Suprapubic skin (tissue), 4 donors: ENCODE measurements at regions not wholly inside any gene's neighbourhood (a gene's known extent, or its start where the extent isn't known, plus 50 kb on each side); places are given as distances from the start of the nearest gene placed in this dataset.

Experiments
- DNase-seq, 2 donors: peaks; one replicate each; pipeline ENCODE4 v3.0.0-alpha.2; 2019; ENCODE audit warnings: low spot score in 2 of 2
- H3K27ac ChIP-seq: fragments of 200-600 bp; sonication (generic); one replicate; pipeline ENCODE4 v1.5.1; 2019
- H3K27me3 ChIP-seq: fragments of 200-600 bp; sonication (generic); one replicate; pipeline ENCODE4 v1.5.1; 2019
- H3K36me3 ChIP-seq: fragments of 200-600 bp; sonication (generic); one replicate; pipeline ENCODE4 v1.5.1; 2019
- H3K4me1 ChIP-seq: fragments of 200-600 bp; sonication (generic); one replicate; pipeline ENCODE4 v1.5.1; 2019
- H3K4me3 ChIP-seq: fragments of 200-600 bp; sonication (generic); one replicate; pipeline ENCODE4 v1.5.1; 2019; ENCODE audit warnings: mild to moderate bottlenecking
- H3K9me3 ChIP-seq: fragments of 200-600 bp; sonication (generic); one replicate; pipeline ENCODE4 v1.5.1; 2019
- CTCF ChIP-seq, 2 donors: fragments of 200-600 bp in 1 of 2; fragments of 450-650 bp in 1 of 2; sonication (generic) in 1 of 2; IDR thresholded peaks; one replicate each; pipeline ENCODE4 v1.5.1; 2016 to 2019; ENCODE audit warnings: antibody characterized with exemption in 2 of 2, mild to moderate bottlenecking in 1 of 2, moderate library complexity in 1 of 2
- EP300 ChIP-seq: sonication (generic); formaldehyde crosslinking; IDR thresholded peaks from one replicate; pipeline ENCODE4 v1.6.1; 2017; ENCODE audit warnings: antibody characterized with exemption
- POLR2A ChIP-seq, 2 donors: fragments of 450-650 bp; IDR thresholded peaks; one replicate each; pipeline ENCODE4 v1.6.1; 2017; ENCODE audit warnings: antibody characterized with exemption in 2 of 2, mild to moderate bottlenecking in 2 of 2, moderate library complexity in 2 of 2
- POLR2AphosphoS5 ChIP-seq, 3 donors: sonication (generic); formaldehyde crosslinking; IDR thresholded peaks; one replicate each; pipeline ENCODE4 v1.6.1; 2017; ENCODE audit warnings: antibody characterized with exemption in 3 of 3
- WGBS: methylation state at CpG from one replicate; pipeline ENCODE4 v1.1.5; 2018; 5-methylcytosine and 5-hydroxymethylcytosine counted together

DNA sequence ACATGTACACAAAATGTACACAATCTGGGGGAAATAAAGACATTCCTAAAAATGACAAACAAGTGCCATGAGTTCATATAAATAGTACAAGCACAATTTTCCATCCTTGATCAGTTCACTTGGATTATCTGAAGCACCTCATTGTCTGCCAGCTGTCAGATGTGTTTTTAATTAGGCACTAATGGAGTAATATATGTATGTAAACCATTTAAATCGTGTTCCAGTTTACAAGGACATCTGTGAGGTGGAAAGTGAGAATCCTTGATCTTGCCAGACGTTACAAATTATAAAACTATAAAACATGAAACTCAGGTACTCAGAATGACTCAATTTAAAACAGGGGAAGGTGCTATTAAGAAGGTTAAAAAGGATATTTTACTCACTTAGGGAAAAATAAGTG lies 1312.2 kb downstream of the PLA2G4A start:
- no peak for DNase-seq
- TF ChIP-seq EP300 = no peak
- no peak for TF ChIP-seq POLR2AphosphoS5 (IDR thresholded peaks at IDR 0.05)
- no peak for TF ChIP-seq POLR2A (IDR thresholded peaks at IDR 0.05)
- no peak for TF ChIP-seq CTCF (IDR thresholded peaks at IDR 0.05)
- WGBS = 36% methylated on average over 2 of the region's 2 CpGs
- no peaks in the 10 kb centered on the region for H3K27me3 ChIP-seq
- H3K27ac ChIP-seq = no peak overlapping the region
- no peaks in the 10 kb centered on the region for H3K36me3 ChIP-seq
- H3K4me1 ChIP-seq = no peaks in the 10 kb centered on the region
- no peaks in the 10 kb centered on the region for H3K9me3 ChIP-seq
- H3K4me3 ChIP-seq = no peak overlapping the region

GRCh38 chr1:188154196-188154595 lies 1325.4 kb downstream of the PLA2G4A start:
- no peak for DNase-seq
- no peak for TF ChIP-seq CTCF (IDR thresholded peaks at IDR 0.05)
- no peak for TF ChIP-seq POLR2A (IDR thresholded peaks at IDR 0.05)
- 91% methylated on average over 11 of the region's 11 CpGs for WGBS
- no peaks in the 10 kb centered on the region for H3K36me3 ChIP-seq
- no peaks in the 10 kb centered on the region for H3K4me1 ChIP-seq
- H3K4me3 ChIP-seq = no peak overlapping the region
- no peaks in the 10 kb centered on the region for H3K9me3 ChIP-seq
- no peak overlapping the region for H3K27ac ChIP-seq
- H3K27me3 ChIP-seq = no peaks in the 10 kb centered on the region

GRCh38 chr1:188154761-188155160 lies 1326.0 kb downstream of the PLA2G4A start:
- DNase-seq = no peak
- Histone ChIP-seq H3K9me3 (no peaks in the 10 kb centered on the region), H3K36me3 (no peaks in the 10 kb centered on the region), H3K4me3 (no peak overlapping the region), H3K4me1 (no peaks in the 10 kb centered on the region), H3K27me3 (no peaks in the 10 kb centered on the region), H3K27ac (no peak overlapping the region)
- 61% methylated on average over 3 of the region's 3 CpGs for WGBS
- no peak for TF ChIP-seq POLR2AphosphoS5 (IDR thresholded peaks at IDR 0.05)
- no peak for TF ChIP-seq CTCF (IDR thresholded peaks at IDR 0.05)
- no peak for TF ChIP-seq EP300
- TF ChIP-seq POLR2A (IDR thresholded peaks at IDR 0.05) = no peak

DNA sequence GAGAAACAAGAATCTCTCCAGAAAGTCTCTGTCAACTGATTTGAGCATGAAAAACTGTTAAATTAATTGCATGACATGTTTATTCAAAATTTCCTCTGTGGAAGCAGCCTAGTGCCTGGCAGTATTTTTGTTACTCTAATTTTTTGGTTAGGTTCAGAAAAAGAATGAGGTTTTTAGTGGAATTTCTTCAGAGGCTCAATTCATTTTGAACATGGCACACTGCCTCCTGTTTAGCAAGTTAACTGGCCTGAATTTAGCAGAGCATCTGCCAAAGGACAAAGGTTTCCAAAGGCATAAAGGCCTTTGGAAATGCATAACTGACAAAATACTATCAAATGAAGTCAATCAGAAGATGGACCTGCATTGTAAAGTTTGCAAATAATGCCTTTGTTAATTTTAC lies 1326.5 kb downstream of the PLA2G4A start:
- no peaks in the 10 kb centered on the region for H3K9me3 ChIP-seq
- H3K27me3 ChIP-seq = no peaks in the 10 kb centered on the region
- no peak overlapping the region for H3K27ac ChIP-seq
- TF ChIP-seq POLR2A (IDR thresholded peaks at IDR 0.05) (no peak), EP300 (no peak), CTCF (IDR thresholded peaks at IDR 0.05) (no peak), POLR2AphosphoS5 (IDR thresholded peaks at IDR 0.05) (no peak)
- DNase-seq = no peak
- H3K4me1 ChIP-seq = no peaks in the 10 kb centered on the region
- H3K36me3 ChIP-seq = no peaks in the 10 kb centered on the region
- no peak overlapping the region for H3K4me3 ChIP-seq

- no peak for DNase-seq
Measured at GRCh38 chr1:188164459-188164858, 1335.7 kb downstream of the PLA2G4A start.

More at GRCh38 chr1:188164459-188164858, 1335.7 kb downstream of the PLA2G4A start:
- Histone ChIP-seq H3K4me3 (no peak overlapping the region), H3K27ac (no peak overlapping the region), H3K36me3 (no peaks in the 10 kb centered on the region), H3K27me3 (no peaks in the 10 kb centered on the region), H3K4me1 (no peaks in the 10 kb centered on the region), H3K9me3 (no peaks in the 10 kb centered on the region)
- TF ChIP-seq POLR2AphosphoS5 (IDR thresholded peaks at IDR 0.05) (no peak), EP300 (no peak), CTCF (IDR thresholded peaks at IDR 0.05) (no peak), POLR2A (IDR thresholded peaks at IDR 0.05) (no peak)
- WGBS = 76% methylated on average over 3 of the region's 3 CpGs
